GM19023 (cell line): ENCODE measurements at regions not wholly inside any gene's neighbourhood (a gene's known extent, or its start where the extent isn't known, plus 50 kb on each side); places are given as distances from the start of the nearest gene placed in this dataset.

ENCODE experiments used
- ATAC-seq: cut with Tn5 transposase; IDR thresholded peaks from one replicate; pipeline ENCODE4 v1.9.1; 2021; ENCODE audit warnings: mild to moderate bottlenecking, moderate library complexity; ENCODE audit not compliant: unreplicated experiment

DNA sequence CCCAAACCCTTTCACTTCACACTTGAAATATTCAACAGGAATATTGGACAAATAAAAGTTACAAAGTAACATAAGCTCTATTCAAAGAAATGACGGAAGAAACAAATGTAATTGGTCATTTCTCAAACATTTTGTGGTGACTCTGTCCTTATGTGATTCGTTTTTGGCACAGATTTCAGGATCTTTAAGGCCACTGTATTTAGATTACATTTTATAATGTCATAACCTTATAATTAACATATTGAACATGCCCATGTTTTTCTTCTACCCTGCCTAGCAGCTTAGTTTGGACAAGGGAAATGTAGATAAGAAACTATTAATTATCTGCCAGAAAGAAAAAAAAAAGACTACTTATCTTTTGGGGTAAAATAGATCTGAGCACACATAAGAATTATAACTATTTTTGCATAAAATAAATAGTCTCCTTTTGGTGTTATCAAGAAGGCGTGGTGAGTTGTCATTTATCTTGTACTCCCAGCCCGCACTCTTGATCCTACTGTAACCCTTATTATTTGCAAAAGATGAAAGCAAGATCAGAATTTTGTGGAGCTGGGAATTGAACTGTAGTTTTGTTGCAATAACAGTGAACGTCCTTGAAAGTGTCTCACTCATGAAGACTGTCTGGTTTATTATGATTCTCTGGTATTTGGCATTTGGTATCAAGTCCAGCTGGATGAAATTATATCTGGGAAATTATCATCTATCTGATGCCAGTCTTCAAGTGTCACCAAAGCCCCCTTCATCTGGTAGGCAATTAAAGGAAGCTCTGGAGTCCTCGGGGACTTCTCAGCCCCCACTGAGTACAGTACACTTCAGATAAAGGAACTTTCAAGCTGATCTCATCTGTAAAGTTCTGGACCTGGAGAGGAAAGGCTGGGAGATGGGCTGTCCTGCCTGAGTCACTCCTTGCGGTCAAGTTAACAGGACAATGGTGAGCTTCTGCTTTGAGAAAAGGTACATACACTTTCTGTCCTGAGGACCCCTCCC lies 175.7 kb upstream of the INHBA start:
- ATAC-seq: no peak

DNA sequence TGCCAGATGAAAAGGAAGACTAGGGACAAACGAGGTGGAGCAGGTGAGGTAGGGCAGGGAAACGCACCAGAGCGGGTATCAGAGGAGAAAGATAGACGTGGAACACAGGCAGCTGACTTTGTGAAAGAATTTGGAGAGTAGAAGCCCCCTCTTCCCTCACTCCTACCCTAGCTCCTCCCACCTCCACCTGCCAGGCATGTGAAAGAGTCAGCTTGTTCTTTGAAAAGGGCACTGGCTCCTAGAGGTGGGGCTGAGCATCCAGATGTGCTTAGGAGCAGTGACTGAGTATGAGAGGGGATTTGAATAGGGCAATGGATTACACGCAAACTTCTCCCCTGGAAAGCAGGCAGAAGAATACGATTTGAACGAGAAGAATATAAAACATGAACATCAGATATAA lies 174.2 kb upstream of the INHBA start:
- ATAC-seq: no peak

DNA sequence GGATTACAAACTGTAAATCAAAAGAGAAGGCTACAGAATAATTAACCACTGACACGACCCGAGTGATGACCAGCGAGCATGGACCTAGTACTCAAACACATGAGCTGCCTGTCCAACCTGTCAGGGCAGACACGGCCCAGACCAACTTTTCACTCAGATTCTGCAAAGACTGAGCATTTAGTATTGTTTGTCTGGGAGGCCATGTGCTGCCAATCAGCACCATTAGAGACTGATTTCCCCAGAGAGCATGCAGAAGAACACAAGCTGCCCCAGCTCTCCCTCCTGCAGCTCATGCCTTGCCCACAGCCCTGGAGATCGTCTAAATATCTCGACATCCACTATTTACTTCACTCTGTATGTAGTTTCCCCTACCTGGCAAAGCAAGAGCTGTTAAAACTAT lies 172.6 kb upstream of the INHBA start:
- ATAC-seq: no peak

DNA sequence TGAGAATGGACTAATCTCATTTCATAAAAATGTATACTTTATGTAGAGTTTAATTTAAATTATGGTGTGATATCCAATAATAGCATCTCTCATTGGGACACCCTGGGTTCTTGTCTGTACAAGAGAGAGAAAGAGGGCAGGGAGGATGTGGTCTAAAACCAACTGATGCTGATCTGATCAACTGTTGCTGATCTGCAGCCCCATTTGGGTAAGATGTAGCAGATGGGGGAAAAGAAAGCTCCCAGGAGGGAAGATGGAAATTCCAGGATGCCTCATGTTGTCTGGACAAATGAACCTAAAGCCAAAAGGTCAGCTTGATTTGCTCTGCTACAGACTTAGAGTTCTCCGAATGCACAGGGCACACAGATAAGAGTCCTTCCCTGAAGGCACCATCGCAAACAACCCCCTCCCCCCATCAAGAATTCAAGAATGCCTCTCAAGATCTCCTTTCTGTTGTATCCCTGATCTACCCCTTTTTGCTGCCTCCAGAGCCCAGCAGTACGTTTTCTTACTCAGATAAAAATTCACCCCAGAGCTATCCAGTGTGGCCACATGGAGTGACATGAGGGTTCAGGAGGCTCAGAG lies 171.4 kb upstream of the INHBA start:
- ATAC-seq: no peak

DNA sequence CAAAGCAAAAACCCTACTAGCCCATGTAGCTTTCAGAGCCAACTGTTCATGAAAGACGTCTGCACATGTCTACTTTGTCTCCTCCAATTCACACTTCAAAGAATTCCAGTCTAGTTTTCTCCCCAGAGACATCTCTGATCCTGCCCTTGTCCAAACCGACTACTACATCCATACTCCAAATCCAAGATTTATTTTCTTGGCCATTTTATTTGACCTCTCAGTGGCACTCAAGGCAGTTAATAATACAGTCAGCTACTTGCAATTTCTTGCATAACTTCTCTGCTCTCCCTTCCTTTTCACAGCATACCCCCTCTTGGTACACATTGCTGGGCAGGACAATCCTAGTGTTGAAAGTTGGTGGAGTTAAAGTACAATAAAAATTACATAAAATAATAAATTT lies 170.9 kb upstream of the INHBA start:
- ATAC-seq: no peak

DNA sequence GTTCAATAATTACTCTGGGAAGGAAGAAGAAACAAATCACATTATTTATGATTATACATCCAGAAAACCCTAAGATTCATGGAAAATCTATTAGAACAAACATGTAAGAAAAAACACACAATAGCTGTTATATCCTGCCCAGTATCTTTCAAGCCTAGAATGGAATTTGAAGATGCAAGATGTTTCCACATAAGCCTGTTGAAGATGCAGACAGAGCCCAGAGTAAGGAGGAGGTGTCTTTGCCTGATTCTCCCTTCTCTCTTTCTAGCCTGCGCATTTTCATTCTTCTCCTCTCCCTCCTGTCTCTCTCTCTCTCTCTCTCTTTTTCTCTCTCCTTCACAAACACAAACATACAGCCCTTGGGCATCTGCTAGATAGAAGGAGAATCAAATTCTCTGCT lies 170.1 kb upstream of the INHBA start:
- no peak for ATAC-seq

DNA sequence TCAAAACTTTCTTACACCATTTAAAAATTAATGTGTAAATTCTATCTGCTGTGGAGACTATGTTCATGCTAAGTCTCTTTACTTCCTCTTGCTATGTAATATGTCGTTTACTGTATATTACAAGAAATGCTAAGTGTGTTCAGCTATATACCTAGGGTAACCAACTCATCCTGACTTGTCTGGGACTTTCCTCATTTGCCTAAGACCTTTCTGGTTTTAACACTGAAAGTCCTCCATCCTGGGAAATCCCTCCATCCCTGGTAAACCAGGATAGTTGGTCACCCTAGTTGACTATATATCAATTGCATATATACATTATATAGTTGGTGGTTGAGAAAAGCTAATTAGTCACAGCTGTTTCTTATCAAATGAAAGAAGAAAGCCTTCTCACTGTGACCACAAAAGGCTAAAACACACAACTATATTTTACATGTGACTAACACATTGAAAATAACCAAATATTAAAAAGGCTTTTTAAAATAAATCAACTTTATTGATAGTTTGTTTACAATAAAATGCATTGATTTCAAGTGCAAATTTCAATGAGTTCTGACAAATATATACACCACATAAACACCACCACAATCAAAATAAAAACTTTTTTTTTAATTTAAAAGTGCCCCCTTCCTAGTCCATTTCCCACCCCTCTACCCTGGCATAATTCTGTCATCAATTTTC lies 167.7 kb upstream of the INHBA start:
- ATAC-seq: peak; percentile 73

DNA sequence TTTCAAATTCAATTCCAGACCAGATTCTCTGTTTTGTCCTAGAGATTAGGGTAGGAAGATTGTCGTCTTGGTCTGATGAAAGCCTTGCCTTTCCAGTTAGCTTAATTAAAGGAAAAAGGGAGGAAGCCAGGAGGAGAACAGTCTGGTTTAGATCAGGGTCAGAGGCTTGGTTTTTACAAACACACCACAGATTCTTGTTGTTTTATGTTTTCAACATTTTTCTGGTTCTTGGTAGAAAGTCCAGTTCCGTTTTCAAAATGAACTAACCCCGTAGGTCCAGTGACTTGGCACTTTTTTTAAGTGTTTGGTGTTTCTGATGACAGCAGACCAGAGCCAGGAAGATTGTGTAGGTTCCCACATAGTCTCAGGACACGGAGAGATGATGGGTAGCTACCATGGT lies 167.1 kb upstream of the INHBA start:
- peak; percentile 46 for ATAC-seq

DNA sequence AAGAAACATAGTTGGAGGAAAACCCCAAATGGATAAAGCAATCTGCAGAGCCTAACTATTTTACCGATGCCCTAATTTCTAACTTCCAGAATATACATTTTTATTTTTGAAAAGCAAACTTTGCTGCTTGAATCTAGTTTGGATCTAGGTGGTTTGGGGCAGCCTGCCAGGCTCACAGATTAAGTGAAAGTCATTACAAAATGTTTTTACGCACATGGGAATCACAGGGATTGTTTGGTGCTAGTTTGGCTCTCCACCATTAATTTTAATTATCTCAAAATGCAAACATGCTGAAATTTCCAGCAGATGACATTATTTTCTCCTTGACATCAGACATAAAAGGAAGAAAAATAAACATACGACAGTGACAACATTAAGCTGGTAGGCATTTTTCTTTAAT lies 166.7 kb upstream of the INHBA start:
- no peak for ATAC-seq

DNA sequence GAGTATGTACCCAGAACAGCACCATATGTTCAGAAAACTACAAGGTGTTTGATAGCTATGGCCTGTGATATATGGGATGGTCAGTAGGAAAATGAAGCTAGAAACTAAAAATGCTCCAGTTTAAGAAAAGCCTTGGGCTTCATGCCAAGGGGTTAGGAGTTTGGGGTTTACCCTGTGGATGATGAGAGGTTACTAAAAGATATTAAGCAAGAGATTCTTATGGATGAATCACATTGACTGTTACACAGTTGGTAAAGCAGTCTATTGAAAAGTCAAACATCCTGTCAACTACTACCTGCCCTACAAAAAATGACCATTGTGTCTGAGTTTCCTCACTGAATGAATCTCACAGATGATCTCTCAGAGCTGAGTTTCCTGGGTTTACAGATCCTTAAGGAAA lies 166.2 kb upstream of the INHBA start:
- ATAC-seq: no peak

DNA sequence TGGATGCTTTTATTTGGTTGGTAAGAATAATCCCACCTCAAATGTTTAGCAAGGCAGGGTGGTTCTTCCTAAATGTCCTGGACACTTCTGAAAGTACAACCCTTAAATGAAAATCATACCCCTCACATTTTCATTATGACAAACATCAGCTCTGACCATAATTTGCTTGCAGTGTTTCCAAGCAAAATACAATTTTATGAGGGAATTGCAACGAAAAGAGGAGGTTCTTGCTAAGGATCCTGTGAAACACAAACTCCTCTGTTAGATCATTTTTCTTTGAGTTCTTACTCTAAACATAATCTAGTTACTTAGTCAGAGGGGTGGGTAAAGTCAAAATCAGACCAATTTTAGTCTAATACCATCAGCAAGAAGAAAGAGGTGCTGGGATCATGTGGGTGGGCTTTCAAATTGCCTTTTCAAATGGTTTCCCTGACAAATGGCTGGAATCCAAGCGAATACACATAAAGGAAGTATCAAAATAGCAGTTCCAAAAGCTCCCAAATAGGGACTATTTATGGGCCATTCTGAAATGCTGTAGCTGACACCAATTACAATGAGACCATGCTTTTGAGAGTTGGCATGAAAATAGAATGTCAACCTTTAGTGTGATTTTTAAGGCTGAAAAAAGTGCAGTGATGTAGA lies 164.9 kb upstream of the INHBA start:
- no peak for ATAC-seq

DNA sequence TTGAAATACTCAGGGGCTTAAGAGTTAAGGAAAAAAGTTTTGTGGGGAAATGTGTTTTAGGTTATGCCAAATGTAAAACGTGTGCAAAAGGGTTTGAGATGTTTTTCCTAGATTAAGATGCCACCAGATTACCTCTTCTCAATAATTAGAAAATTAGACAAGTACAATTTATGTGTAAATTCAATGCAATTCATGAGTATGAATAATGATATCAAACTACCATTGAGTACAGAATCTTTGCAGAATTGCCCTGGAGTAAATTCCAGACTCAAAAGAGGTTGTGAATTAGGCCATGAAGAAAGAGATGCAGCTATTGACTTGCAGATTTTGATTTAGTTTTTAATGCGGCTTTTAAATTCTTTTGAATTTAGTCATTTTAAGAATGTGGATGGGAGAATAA lies 159.4 kb upstream of the INHBA start:
- no peak for ATAC-seq

DNA sequence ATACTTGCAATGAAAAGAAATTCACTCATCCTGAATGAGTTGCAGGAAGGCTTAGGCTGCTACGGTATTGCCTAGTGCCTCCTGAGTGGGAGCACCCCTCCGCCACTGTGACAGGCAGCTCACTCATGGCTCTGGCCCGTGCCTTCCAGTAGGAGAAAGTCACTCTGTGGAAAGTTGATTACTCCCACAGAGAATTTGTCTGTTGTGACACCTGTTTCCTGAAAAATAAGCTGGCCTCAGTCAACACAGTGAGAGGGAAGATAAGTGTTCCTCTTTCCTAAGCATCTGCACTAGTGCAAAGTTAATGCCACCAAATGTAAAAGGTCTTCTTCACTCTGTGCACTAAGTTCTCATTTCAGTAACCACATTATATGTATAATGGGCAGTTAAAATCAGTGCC lies 158.8 kb upstream of the INHBA start:
- no peak for ATAC-seq

DNA sequence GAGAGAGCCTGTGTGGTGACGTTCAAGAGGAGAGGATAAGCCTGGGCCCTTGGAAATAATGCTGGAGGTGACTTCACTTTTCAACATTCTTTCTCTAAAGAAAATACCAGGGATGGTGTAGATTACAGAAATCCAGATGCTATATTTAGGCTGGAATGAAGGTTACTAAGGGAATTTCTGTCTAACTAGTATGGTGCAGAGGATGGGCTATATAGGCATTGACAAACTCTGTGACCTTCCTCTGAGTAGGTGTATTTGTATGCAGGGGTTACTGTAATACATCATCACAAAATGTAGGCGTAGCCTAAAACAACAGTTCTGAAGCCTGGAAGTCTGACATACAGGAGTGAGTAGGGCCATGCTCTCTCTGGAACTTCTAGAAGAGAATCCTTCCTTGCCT lies 155.3 kb upstream of the INHBA start:
- no peak for ATAC-seq

DNA sequence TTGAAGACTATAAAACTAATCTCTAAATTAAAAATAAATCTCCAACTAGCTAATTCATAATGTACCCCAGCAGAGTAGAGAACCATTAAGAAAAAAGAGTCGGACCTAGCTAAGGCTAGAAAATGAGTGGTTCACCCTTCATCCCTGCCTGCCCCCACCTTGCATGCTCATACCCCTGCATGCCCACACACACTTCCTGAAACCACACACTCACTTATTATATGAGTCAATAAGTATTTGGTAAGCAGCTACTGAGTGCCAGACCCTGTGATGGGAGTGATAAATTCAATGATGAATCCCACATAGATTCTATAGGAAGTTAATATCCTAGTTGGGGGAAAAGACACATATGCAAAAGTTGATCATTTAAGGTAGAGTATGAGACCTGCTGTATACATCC lies 152.9 kb upstream of the INHBA start:
- no peak for ATAC-seq

DNA sequence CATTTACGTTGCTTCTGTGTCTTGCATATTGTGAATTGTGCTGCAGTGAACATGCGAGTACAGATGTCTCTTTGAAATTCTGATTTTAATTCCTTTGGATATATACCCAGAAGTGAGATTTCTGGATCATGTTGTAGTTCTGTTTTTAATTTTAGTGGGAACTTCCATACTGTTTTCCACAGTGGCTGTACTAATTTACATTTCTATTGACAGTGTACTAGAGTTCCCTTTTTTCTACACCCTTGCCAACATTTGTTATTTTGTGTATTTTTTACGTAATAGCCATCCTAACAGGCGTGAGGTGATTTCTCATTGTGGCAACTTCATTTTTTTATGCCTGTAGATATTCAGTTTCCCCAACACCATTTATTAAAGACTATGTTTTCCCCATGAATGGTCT lies 144.7 kb upstream of the INHBA start:
- no peak for ATAC-seq

DNA sequence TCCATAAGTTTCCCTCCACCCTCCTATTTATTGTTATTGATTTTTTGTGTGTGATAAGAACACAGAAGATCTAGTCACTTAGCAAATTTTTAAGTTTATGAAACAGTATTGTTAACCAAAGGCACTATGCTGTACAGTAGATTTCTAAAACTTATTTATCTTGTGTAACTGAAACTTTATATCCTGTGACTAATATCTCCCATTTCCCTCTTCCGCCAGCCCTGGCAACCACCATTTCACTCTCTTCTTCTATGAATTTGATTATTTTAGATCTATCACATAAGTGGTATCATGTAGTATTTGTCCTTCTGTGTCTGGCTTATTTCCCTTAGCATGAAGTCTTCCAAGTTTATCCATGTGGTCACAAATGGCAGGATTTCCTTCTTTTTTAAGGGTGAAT lies 144.3 kb upstream of the INHBA start:
- no peak for ATAC-seq

DNA sequence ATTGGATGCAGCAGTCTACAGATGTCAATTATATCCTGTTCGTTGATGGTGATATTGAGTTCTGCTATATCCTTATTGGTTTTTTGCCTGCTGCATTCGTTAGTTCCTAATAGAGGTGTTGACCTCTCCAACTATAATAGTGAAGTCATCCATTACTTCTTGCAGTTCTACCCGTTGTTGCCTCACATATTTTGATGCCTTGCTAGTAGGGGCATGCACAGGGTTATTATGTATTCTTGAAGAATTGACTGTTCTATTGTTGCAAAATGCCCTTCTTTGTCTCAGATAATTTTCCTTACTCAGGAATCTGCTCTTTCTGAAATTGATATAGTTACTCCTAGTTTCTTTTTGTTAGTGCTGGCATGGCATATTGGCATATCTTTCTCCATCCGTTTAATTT lies 140.1 kb upstream of the INHBA start:
- ATAC-seq: no peak

DNA sequence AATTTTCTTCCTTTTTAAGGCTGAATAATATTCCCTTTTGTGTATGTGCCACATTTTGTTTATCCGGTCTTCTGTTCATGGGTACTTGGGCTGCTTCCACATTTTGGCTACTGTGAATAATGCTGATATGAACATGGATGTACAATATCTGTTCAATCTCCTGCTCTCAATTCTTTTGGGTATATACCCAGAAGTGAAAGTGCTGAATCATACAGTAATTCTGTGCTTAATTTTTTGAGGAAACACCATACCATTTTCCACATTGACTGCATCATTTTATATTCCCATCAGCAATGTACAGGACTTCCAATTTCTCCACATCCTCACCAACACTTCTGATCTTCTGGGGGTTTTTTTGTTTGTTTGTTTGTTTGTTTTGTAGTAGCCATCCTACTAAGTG lies 135.0 kb upstream of the INHBA start:
- no peak for ATAC-seq

DNA sequence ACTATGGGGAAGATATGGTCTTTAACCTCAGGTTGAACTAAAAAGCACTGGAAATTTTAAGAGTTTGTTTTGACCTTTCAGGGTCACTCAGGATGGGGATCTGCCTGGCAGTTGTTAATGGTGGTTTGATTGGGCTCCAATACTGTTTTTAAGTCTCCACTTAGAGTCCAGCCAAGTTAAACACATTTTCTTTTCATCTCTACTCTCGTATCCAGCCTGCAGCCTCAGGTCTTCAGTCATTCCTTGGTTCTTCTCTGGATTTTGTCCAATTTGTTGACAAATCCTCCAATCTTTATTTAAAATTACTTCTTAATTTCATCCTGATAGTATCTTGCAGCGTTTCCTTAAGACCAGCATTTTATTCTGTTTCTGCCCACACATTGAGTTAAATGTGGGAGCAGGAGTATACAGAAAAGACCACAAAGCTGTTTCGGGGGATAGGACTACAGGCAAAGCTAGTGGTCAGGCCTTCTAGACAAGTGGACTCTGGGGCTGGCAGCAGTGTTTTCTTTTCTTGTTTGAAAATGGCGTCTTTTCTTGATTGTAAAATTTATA lies 133.2 kb upstream of the INHBA start:
- ATAC-seq: no peak
